ENCODE measurements at regions not wholly inside any gene's neighbourhood (a gene's known extent, or its start where the extent isn't known, plus 50 kb on each side); places are given as distances from the start of the nearest gene placed in this dataset.

- TF ChIP-seq AFF4 (CRISPR knock-in tag; IDR thresholded peaks at IDR 0.05) (no peak), FOXJ2 (tag; IDR thresholded peaks at IDR 0.05) (peak; percentile 91), ZNF583 (CRISPR knock-in tag; IDR thresholded peaks at IDR 0.05) (no peak), ZBTB11 (CRISPR knock-in tag; IDR thresholded peaks at IDR 0.05) (peak in 1 of 3 experiments; percentile 56; a peak in 1 of 6 replicates), ATF7 (IDR thresholded peaks at IDR 0.05) (peak; percentile 44; the same call in 1 of the 2 replicates), DPF2 (IDR thresholded peaks at IDR 0.05) (peak; percentile 88), NR2C1 (IDR thresholded peaks at IDR 0.05) (no peak), NR2C1 (tag; IDR thresholded peaks at IDR 0.05) (0 out of 2 replicates have a peak, but pooled peaks have one; percentile 18), VEZF1 (CRISPR knock-in tag; IDR thresholded peaks at IDR 0.05) (no peak), THAP12 (CRISPR knock-in tag; IDR thresholded peaks at IDR 0.05) (no peak), ZNF384 (IDR thresholded peaks at IDR 0.05; ENCODE audit: low read depth, low read length) (no peak), EGR1 (conservative IDR thresholded peaks at IDR 0.05) (no peak), ARNT (IDR thresholded peaks at IDR 0.05) (0 out of 4 replicates have a peak, but pooled peaks of 1 of the 2 experiments have one; percentile 57), ARID3A (IDR thresholded peaks at IDR 0.05; ENCODE audit: borderline replicate concordance, low read depth, low read length) (peak; percentile 88), ZNF79 (CRISPR knock-in tag; IDR thresholded peaks at IDR 0.05; ENCODE audit: low read depth) (no peak), SUPT5H (IDR thresholded peaks at IDR 0.05) (no peak), STAT5A (IDR thresholded peaks at IDR 0.05; ENCODE audit: borderline replicate concordance, low read length) (peak; percentile 59; the same call in 1 of the 2 replicates)
Measured at GRCh38 chr4:38382520-38382919, 281.5 kb upstream of the KLF3 start (continued).

All from K562 (cell line).